PC-3 (cell line): ENCODE measurements at regions not wholly inside any gene's neighbourhood (a gene's known extent, or its start where the extent isn't known, plus 50 kb on each side); places are given as distances from the start of the nearest gene placed in this dataset.

Experiments
- ATAC-seq: fragments of 200-7000 bp; cut with Tn5 transposase; 2 replicates; pipeline ENCODE4 v1.9.1; 2020; ENCODE audit warnings: mild to moderate bottlenecking, moderate library complexity
- BruUV-seq: library from RNA; stranded (reverse); fragments of 400-500 nt; replicated peaks from 2 replicates; lab custom pipeline; 2021; lab: Mats Ljungman, UMichigan
- CTCF ChIA-PET: fragments of 300-600 bp; sonication (Branson Sonifier 250); formaldehyde crosslinking; loops from one replicate; lab custom pipeline; 2022; ENCODE audit warnings: antibody characterized with exemption; lab: Charles Lee
- POLR2A ChIA-PET: fragments of 300-600 bp; sonication (Branson Sonifier 250); formaldehyde crosslinking; loops from one replicate; lab custom pipeline; 2022; ENCODE audit warnings: antibody characterized with exemption; ENCODE audit not compliant: unreplicated experiment; lab: Charles Lee
- DNase-seq: peaks from one replicate; pipeline ENCODE4 v3.0.0-alpha.2; 2015
- H2AFZ ChIP-seq: fragments of 300-600 bp; sonication (generic); 2 replicates; pipeline ENCODE4 v1.6.0; 2016; ENCODE audit warnings: antibody characterized with exemption, low read length
- H3F3A ChIP-seq: fragments of 300-600 bp; sonication (generic); one replicate; pipeline ENCODE4 v1.6.0; 2017; ENCODE audit warnings: antibody characterized with exemption, low read length, control low read depth, mild to moderate bottlenecking; ENCODE audit not compliant: unreplicated experiment
- H3K27ac ChIP-seq: fragments of 300-600 bp; sonication (generic); 2 replicates; pipeline ENCODE4 v1.5.1; 2016; ENCODE audit warnings: mild to moderate bottlenecking, low read length
- H3K27me3 ChIP-seq: fragments of 300-600 bp; sonication (generic); 2 replicates; pipeline ENCODE4 v1.6.1; 2016; ENCODE audit warnings: low read length, mixed read lengths
- H3K36me3 ChIP-seq: fragments of 300-600 bp; sonication (generic); 2 replicates; pipeline ENCODE4 v1.6.1; 2016; ENCODE audit warnings: low read depth, mixed run types, low read length, mixed read lengths
- H3K4me1 ChIP-seq: fragments of 300-600 bp; sonication (generic); 2 replicates; pipeline ENCODE4 v1.5.1; 2016; ENCODE audit warnings: low read length; ENCODE audit not compliant: insufficient read depth
- H3K4me2 ChIP-seq: fragments of 300-600 bp; sonication (generic); 2 replicates; pipeline ENCODE4 v1.6.0; 2016; ENCODE audit warnings: low read length
- H3K4me3 ChIP-seq: fragments of 300-600 bp; sonication (generic); 2 replicates; pipeline ENCODE4 v1.5.1; 2016; ENCODE audit warnings: mild to moderate bottlenecking, low read length, mixed read lengths
- H3K79me2 ChIP-seq: fragments of 300-600 bp; sonication (generic); 2 replicates; pipeline ENCODE4 v1.6.1; 2017; ENCODE audit warnings: low read length, mixed read lengths
- H3K9ac ChIP-seq: fragments of 300-600 bp; sonication (generic); 2 replicates; pipeline ENCODE4 v1.6.0; 2016; ENCODE audit warnings: mild to moderate bottlenecking, low read length
- H3K9me2 ChIP-seq: fragments of 300-600 bp; sonication (generic); replicated peaks from 2 replicates; pipeline ENCODE4 v1.6.1; 2016; ENCODE audit warnings: mixed run types, low read length, mixed read lengths
- H3K9me3 ChIP-seq: fragments of 300-600 bp; sonication (generic); 2 replicates; pipeline ENCODE4 v1.6.1; 2016; ENCODE audit warnings: low read length, mixed read lengths
- H4K20me1 ChIP-seq: fragments of 300-600 bp; sonication (generic); 2 replicates; pipeline ENCODE4 v1.6.1; 2016; ENCODE audit warnings: low read length, mixed read lengths
- EZH2 ChIP-seq: fragments of 300-600 bp; sonication (generic); IDR thresholded peaks from one replicate; pipeline ENCODE4 v1.6.1; 2017; ENCODE audit warnings: antibody characterized with exemption, mild to moderate bottlenecking, low read length; ENCODE audit not compliant: unreplicated experiment
- EZH2phosphoT487 ChIP-seq: fragments of 300-600 bp; sonication (generic); IDR thresholded peaks from 2 replicates; pipeline ENCODE4 v1.6.1; 2018; ENCODE audit warnings: mild to moderate bottlenecking, antibody characterized with exemption, low read length, borderline replicate concordance
- intact Hi-C: fragments of 100-400 bp; cut with micrococcal nuclease; formaldehyde crosslinking; loops from 2 replicates; pipeline ENCODE4 v1.9.0; 2023
- TF ChIP-seq, protein P1 (sequence below): fragments of 300-600 bp; sonication (generic); conservative IDR thresholded peaks from 2 replicates; pipeline ENCODE4 v1.5.1; 2017; ENCODE audit warnings: antibody characterized with exemption, low read depth, mild to moderate bottlenecking, low read length

GRCh38 chr21:16500271-16500670 is 770.5 kb downstream of the USP25 start:
- H2AFZ ChIP-seq: no peak overlapping the region
- H3K79me2 ChIP-seq: no peaks in the 10 kb centered on the region
- H3K9ac ChIP-seq: no peak overlapping the region
- no peaks in the 10 kb centered on the region for H3K9me2 ChIP-seq
- no peaks in the 10 kb centered on the region for H4K20me1 ChIP-seq
- H3F3A ChIP-seq: no peaks in the 10 kb centered on the region
- intact Hi-C loops: no loop called here
- TF ChIP-seq, protein P1, sequence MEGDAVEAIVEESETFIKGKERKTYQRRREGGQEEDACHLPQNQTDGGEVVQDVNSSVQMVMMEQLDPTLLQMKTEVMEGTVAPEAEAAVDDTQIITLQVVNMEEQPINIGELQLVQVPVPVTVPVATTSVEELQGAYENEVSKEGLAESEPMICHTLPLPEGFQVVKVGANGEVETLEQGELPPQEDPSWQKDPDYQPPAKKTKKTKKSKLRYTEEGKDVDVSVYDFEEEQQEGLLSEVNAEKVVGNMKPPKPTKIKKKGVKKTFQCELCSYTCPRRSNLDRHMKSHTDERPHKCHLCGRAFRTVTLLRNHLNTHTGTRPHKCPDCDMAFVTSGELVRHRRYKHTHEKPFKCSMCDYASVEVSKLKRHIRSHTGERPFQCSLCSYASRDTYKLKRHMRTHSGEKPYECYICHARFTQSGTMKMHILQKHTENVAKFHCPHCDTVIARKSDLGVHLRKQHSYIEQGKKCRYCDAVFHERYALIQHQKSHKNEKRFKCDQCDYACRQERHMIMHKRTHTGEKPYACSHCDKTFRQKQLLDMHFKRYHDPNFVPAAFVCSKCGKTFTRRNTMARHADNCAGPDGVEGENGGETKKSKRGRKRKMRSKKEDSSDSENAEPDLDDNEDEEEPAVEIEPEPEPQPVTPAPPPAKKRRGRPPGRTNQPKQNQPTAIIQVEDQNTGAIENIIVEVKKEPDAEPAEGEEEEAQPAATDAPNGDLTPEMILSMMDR: no peak
- no peak for TF ChIP-seq EZH2phosphoT487
- no peak for TF ChIP-seq EZH2
- no peaks in the 10 kb centered on the region for H3K9me3 ChIP-seq
- ATAC-seq: no peak
- no TSS peak for BruUV-seq
- no peak overlapping the region for H3K27ac ChIP-seq
- no peaks in the 10 kb centered on the region for H3K27me3 ChIP-seq
- H3K4me3 ChIP-seq: no peak overlapping the region
- ChIA-PET POLR2A (no interaction called here), CTCF (no interaction called here)
- no peaks in the 10 kb centered on the region for H3K36me3 ChIP-seq
- H3K4me2 ChIP-seq: no peak overlapping the region
- no peaks in the 10 kb centered on the region for H3K4me1 ChIP-seq
- no peak for DNase-seq

DNA sequence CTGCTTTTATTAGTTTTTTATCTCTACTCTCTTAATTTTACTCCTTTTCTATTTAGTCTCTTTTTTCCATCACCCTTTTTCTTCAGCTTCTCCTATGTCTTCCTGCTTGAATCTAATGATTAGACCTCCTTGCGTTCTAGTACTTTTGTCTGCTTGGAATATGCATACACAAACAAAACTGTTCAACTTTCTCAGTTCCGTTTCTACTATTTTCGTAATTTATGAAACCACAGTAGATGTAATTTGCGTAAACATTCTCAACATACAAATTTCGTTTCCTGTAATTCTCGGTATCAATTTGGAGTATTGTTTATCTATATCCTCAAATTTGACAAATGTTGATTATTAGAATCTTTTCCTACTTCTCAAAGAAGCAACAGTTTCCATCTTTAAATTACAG is 772.5 kb downstream of the USP25 start:
- no peak overlapping the region for H2AFZ ChIP-seq
- no peaks in the 10 kb centered on the region for H4K20me1 ChIP-seq
- no peak for ATAC-seq
- DNase-seq: no peak
- no peaks in the 10 kb centered on the region for H3K4me1 ChIP-seq
- CTCF ChIA-PET: no interaction called here
- H3K9me2 ChIP-seq: no peaks in the 10 kb centered on the region
- no TSS peak for BruUV-seq
- H3K4me2 ChIP-seq: no peak overlapping the region
- H3K4me3 ChIP-seq: no peak overlapping the region
- no peaks in the 10 kb centered on the region for H3K9me3 ChIP-seq
- H3K27me3 ChIP-seq: no peaks in the 10 kb centered on the region
- intact Hi-C loops: no loop called here
- TF ChIP-seq, protein P1: no peak
- TF ChIP-seq EZH2 (no peak), EZH2phosphoT487 (no peak)
- no peaks in the 10 kb centered on the region for H3F3A ChIP-seq
- H3K27ac ChIP-seq: no peak overlapping the region
- no peak overlapping the region for H3K9ac ChIP-seq
- no peaks in the 10 kb centered on the region for H3K79me2 ChIP-seq
- no peaks in the 10 kb centered on the region for H3K36me3 ChIP-seq
- POLR2A ChIA-PET: no interaction called here

DNA sequence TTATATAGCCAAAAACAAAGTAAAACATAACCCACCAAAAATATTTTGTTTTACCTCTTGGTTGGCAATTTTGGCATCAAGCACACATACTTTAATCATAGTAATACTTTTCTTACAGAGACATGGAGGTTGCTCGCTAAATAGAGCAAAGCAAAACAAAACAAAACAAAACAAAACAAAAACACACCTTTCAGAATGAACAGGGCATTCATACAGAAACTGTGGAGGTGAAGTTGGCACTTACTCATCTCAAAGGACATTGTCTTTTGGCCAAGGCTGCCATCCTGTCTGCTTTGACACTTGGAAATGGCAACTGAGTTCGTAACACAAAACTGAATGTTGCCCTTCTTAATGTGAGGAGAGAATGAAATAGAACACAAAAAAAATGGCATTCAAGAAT is 773.1 kb downstream of the USP25 start:
- no peak overlapping the region for H3K4me2 ChIP-seq
- no peaks in the 10 kb centered on the region for H3K9me2 ChIP-seq
- no peak overlapping the region for H2AFZ ChIP-seq
- CTCF ChIA-PET: no interaction called here
- no peak for ATAC-seq
- BruUV-seq: no TSS peak
- H3K9ac ChIP-seq: no peak overlapping the region
- intact Hi-C loops: no loop called here
- POLR2A ChIA-PET: no interaction called here
- no peaks in the 10 kb centered on the region for H3K36me3 ChIP-seq
- DNase-seq: no peak
- no peaks in the 10 kb centered on the region for H3K27me3 ChIP-seq
- no peaks in the 10 kb centered on the region for H4K20me1 ChIP-seq
- TF ChIP-seq EZH2phosphoT487 (no peak), EZH2 (no peak)
- TF ChIP-seq, protein P1: no peak
- no peak overlapping the region for H3K27ac ChIP-seq
- no peaks in the 10 kb centered on the region for H3F3A ChIP-seq
- no peak overlapping the region for H3K4me3 ChIP-seq
- no peaks in the 10 kb centered on the region for H3K79me2 ChIP-seq
- no peaks in the 10 kb centered on the region for H3K4me1 ChIP-seq
- H3K9me3 ChIP-seq: no peaks in the 10 kb centered on the region
